Right kidney (tissue), 1 donor: ENCODE measurements at regions not wholly inside any gene's neighbourhood (a gene's known extent, or its start where the extent isn't known, plus 50 kb on each side); places are given as distances from the start of the nearest gene placed in this dataset.

Experiments used
- DNase-seq: peaks from one replicate; pipeline ENCODE4 v3.0.0-alpha.2; 2016

DNA sequence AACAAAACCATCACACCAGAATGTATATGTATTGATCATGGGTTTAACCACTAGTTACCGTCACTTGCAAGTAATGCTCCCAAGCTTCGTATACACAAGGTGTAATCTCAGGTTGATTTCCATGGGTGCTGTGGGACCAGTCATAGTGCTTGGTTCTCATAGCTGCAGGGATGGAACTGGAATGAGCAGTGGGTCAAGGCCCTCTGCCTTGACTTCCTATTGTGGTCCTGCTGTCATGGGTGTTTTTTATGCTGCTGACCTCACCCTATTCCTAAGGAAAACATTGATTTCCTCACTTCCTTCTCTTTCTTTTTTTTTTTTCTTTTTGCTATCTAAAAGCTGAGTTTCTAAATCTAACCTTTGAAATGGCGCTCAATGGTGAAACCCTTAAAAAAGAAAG lies 325.6 kb upstream of the RASGRP1 start:
- DNase-seq = no peak

DNA sequence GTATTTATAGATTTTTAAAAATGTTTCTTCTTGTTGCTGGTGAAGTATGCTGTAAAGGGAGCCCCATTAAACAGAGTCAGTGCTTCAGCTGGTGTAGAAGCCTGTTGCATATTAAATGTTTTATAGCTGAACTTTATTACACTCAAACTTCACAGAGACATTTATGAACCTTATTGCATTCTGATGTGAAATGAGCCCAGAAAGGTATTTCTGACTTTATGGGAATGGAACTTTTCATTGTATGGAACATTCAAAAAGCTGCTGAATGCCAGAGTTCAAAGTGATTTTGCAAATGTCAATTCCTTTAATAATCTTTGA lies 329.3 kb upstream of the RASGRP1 start:
- no peak for DNase-seq

- DNase-seq = no peak
Observed at GRCh38 chr15:38894243-38894948, 329.8 kb upstream of the RASGRP1 start.

- no peak for DNase-seq
Observed at GRCh38 chr15:38895326-38896255, 331.0 kb upstream of the RASGRP1 start.

DNA sequence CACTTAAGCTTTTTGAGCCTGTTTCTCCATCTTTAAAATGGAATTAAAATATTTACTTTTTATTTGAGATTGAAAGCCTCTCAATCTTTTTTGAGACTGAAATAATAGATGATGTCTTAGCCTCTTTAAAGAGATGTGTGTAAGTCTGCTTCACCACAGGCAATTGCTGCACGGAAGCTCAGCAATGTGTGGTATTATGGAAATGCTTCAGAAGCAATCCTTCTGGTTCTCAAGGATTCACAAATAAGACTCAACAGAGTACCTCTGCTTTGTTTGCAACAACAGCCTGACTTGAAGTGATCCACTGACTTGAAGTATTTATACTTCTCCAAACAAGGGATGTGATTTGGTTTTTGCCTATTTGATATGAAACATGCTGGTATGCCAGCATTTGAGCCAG lies 332.0 kb upstream of the RASGRP1 start:
- DNase-seq = no peak

DNA sequence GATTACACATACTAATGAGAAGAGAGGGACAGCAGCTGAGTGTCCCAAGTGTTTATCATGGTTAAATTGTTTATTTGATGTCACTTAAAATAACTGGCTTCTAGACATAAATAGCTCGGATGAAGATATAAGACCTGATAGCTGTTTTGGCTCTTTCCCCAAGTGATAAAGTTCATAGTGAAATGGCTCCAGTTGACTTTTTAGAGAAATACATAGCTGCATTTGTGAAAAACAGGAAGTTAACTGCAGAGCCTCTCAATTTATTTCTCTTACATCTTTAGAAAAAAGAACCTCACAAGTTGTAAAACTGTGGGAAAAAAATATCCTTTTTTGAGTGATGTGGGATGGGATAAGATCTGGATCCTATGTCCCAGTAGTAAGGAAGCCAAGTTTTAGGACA lies 332.9 kb upstream of the RASGRP1 start:
- no peak for DNase-seq

DNA sequence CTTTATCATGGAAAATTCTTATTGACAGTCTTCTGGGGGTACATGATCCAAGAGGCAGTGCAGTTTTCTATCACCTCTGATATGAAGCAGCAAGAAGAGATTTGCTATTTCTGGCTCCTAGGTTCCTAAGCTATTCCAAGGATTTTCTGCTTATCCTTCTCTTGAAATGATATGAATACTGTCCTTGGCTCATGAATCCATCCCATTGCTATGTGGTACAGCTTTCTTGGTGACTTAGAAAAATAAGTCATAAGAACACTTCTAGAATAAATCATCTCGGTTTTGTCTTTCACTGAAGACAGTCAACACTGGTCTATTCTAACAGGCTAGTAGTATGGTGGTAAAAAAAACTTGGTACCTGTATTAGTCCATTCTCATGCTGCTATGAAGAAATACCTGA lies 333.6 kb upstream of the RASGRP1 start:
- DNase-seq = no peak

- no peak for DNase-seq
Observed at GRCh38 chr15:38899300-38899699, 334.7 kb upstream of the RASGRP1 start.

- DNase-seq = no peak
Observed at GRCh38 chr15:38904298-38904697, 339.7 kb upstream of the RASGRP1 start.

GRCh38 chr15:38905632-38906031 lies 341.0 kb upstream of the RASGRP1 start:
- DNase-seq = no peak

DNA sequence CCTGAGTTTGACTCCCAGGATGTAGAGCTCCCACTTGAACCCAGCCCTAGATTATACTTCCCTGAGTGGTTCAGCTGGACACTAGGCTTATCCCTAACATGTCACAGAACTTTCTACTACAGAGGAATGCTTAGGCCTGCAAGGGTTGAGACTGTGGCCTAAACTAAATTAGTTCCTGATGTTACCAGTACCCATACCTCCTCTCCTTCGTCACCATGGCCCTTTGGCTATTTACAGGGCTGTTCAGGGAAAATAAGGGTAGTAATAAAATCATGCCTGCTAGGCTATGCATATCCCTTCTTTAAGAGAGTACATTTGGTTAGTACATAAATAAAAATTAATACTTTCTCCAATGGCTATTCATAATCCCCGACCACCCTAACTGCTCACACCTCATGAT lies 356.4 kb upstream of the RASGRP1 start:
- DNase-seq = no peak

- DNase-seq = no peak
Observed at GRCh38 chr15:38921471-38921870, 356.9 kb upstream of the RASGRP1 start.

DNA sequence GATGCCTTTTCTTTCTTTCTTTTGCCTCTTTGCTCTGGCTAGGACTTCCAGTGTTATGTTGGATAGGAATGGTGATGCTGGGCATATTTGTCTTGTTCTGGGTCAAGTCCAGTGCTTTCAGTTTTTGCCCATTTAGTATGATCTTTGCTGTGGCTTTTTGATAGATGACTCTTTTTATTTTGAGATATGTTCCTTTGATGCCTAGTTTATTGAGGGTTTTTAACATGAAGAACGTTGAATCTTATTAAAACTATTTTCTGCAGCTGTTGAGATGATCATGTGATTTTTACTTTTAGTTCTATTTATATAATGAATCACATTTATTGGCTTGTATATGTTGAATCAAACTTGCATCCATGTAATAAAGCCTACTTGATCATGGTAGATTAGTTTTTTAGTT lies 363.8 kb upstream of the RASGRP1 start:
- DNase-seq = no peak

- DNase-seq = no peak
Observed at GRCh38 chr15:38930851-38931572, 366.4 kb upstream of the RASGRP1 start.

GRCh38 chr15:38941399-38941953 lies 376.9 kb upstream of the RASGRP1 start:
- DNase-seq = peak; percentile 61

GRCh38 chr15:38944536-38944935 lies 379.9 kb upstream of the RASGRP1 start:
- no peak for DNase-seq

- no peak for DNase-seq
Observed at GRCh38 chr15:38945551-38946298, 381.1 kb upstream of the RASGRP1 start.

DNA sequence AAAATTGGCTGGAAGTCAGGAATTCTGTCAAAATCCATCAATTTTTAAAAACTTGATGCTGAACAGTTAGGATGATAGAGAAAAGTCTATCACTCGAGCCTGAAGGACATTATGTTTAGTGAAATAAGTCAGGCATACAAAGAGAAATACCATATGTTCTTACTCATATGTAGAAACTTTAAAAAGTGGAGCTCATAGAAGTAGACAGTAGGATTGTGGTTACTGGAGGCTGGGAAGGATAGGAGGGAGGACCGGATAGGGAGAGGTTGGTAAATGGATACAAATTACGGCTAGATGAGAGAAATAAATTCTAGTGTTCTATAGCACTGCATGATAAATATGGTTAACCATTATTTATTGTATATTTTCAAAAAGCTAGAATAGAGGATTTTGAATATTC lies 389.5 kb upstream of the RASGRP1 start:
- no peak for DNase-seq

DNA sequence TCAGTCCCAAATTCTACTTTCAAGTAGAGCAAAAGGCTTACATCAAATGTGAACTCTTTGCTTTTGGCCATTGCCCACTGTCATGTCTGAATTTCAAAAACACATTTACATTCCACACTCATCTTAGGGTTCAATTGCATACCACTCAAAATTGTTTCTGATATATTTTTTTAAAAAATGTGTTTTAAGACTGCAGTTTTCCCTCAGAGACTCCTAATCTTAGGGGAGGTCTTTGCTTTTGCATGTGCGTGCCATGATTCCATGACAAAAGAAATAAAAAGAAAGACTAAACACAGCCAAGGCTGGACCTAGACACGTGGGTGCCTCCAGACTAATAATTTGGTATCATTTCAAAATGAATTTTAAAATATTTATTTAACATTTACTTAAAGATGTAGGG lies 396.8 kb upstream of the RASGRP1 start:
- no peak for DNase-seq

DNA sequence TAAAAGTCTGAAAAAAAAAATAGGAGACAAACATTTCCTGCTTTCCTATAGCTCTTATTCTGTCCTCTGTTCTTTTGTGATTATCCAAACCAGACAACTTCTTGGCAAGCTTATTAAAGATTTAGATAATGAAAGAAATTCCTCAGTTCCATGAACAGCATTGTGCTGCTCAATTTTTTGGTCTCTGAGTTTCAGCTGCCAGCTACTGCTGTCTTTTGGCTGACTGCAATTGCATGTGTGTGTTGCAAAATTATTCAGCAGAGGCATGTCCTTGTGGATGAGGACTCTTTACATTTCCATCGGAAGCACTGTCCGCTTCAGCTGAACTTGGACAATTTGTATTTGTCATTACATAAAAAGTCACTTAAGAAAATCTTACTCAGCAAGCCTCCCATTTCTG lies 397.3 kb upstream of the RASGRP1 start:
- no peak for DNase-seq

DNA sequence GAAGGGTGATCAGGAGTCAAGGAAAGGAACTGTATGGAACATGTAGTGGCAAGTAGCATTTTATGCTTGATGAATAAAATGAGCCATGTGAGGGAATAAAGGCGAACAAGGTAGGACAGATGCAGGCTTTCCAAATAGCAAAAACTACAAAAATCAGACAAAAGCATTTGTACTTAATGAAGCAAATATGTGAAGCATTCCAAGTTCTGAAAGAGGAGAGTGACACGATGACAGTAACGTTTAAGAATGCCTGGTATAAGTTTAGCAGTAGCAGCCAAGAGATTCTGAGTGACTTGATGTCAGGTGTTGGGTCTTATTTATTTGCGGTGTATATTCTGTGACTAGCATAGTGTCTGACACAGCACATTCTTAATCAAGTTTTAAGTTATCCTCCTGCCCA lies 408.2 kb upstream of the RASGRP1 start:
- no peak for DNase-seq

GRCh38 chr15:38975282-38975990 lies 410.8 kb upstream of the RASGRP1 start:
- no peak for DNase-seq
